HG02571 (cell line): ENCODE measurements at regions not wholly inside any gene's neighbourhood (a gene's known extent, or its start where the extent isn't known, plus 50 kb on each side); places are given as distances from the start of the nearest gene placed in this dataset.

Experiments used
- ATAC-seq: cut with Tn5 transposase; IDR thresholded peaks from one replicate; pipeline ENCODE4 v1.9.1; 2021; ENCODE audit warnings: mild to moderate bottlenecking, moderate library complexity; ENCODE audit not compliant: unreplicated experiment

DNA sequence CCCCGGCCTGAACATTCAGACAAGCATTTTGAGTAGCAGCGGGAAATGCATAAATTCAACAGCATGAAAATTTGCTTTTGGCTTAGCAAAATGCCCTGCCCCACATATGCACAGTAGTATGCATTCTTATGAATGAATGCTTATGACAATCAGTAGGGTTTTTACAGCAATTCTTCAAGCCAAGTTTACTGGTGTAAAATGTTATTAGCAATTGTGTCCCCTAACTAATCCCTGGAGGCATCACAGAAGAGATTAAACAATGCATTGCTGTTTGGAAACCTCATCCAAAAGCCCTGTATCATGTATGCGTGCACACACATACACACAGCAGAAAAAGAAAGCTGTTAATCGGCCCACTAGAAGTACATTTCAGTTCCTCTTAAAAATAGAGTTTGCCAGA lies 406.5 kb downstream of the LRIG3 start:
- ATAC-seq: no peak

DNA sequence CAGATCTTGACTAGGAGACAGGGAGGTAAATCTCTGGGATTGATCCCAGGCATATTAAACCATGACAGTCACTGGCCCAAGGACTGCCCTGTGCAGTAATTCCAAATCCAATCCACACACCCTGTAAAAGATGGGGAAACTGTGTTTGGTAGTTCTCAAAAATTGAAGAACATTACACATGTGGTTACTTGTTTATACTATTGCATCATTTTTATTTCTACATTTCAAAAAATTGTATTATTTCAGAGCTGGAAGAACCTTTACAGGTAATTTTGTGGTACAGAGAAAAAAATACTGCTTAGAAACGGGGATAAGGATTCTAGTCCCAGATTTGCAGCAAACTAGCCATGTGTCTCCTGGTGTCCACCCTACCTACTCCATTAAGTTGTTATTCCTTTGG lies 400.5 kb downstream of the LRIG3 start:
- no peak for ATAC-seq

DNA sequence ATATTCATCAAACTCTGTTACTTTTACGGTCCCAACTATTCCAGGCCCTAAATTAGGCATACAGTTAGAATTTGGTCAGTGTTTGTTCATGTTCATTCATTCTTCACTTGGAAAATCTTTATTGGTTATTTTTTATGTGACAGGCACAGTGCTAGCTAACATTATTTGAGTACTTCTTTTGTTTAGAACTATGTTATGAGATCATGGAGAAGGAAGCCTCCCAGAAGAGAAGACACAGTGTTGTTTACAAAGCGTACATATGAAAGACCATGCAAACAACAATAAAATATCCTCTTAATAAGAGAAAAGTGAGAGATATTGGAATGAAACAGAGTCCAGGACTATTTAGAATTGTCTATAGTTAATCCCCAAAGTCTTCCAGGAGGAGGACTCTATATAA lies 399.2 kb downstream of the LRIG3 start:
- ATAC-seq: no peak

DNA sequence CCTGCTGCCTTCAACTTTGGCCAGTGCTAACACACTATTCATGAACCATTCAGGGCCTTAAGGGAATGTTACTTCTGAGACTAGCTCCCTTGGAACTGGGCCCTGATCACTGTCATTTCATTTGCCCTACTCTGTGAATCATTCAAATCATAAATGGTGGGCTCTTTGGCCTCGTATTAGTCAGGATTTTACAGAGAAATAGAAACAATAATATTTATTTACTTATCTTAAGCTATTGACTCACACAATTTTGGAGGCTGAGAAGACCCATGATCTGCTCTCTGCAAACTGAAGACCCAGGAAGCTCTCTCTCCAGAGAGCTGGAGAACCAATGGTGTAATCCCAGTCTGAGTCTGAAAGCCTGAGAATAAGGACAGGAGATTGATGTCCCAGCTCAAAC lies 398.5 kb downstream of the LRIG3 start:
- ATAC-seq: no peak

DNA sequence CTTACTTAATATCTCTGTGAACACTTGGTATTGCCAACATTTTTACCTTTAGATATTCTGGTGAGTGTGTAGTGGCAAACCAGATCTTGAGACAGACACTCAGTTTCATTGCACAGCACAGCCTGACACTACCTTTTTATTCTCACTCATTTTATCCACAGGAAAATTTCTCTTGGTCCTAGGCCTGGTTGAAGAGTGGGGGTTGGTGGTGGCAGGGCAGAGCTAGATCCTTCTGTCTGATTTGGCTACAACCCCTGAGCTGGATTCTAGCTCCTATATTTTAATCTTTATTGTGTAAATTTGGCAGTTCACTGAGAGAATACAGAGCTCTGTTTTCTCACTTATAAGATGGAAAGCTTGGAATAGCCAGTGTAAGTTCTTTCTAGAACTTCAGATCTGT lies 396.9 kb downstream of the LRIG3 start:
- no peak for ATAC-seq

DNA sequence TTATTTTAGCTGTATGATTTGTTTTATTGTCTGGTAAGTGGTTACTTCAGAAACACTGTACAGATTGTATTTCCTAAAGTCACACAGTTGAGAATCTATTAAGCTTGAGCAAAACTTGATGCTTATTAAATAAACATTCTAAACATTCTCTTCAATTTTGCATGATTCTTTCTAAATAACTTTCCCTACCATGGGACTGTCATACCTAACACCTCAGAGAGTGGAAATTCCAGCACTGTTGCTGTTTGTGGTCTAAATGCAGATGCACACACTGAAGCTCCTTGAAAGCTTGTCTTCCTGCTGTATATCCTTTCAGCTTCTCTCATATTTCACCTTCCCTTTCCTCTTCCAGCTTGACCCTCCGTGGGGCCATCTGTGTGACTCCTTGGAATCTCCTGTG lies 392.0 kb downstream of the LRIG3 start:
- ATAC-seq: no peak

DNA sequence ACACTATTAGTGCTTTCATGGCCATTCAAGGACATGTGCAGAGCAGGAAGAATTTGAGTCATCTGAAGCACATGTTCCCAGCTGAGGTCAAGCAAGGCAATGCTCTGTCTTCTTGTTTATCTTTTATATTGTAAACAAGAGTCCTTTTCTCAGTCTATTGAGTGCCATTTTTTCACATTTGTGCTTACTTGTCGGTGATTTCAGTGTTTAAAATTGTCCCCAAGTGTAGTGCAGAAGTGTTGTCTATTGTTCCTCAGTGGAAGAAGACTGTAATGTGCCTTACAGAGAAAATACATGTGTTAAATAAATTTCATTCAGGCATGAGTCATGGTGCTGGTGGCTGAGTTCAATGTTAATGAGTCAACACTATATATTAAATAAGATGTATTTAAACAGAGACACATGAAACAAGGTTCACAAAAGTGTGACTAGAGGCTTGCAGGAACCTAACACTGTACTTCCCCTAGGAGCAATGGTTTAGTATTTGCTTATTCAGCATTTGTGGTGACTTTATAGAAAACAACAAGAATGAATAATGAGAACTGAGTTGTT lies 391.1 kb downstream of the LRIG3 start:
- ATAC-seq: no peak

DNA sequence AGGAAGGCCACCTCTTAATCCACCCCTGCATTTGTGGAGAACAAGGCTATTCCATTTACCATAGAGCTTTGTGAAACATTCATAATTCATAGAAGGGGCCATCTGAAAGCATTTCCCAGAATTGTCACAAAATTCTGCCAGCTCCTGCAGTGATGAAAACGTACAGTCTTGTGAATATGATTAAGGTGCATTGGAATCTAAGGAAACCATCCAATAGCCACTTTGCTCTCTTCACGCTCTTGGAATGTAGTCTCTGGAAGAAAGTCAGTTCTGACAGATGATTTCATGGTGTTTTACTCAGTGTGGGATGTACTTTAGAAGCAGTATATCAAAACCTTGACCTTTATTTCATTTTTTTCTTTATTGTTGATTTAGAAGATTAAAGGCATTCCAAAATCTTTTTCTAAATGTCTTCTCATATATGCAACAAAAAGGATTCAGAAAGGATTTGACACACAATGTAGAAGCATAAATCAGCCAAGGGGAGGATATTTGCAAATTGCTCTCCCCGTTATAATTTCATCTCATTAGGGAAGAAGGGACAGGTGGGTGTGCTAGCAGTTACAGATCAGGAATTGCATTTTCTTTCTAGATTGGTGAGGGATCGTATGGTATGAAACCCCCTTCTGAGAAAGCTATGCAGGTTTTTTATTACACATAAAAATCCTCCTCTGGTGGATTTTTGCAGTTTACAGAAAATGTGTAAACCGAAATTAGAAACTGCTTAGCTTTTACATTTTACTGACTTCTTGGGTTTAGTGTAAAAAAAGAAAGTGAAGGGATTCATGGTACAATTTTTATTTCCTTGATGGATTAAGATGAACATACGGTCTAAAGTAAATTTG lies 390.2 kb downstream of the LRIG3 start:
- no peak for ATAC-seq

DNA sequence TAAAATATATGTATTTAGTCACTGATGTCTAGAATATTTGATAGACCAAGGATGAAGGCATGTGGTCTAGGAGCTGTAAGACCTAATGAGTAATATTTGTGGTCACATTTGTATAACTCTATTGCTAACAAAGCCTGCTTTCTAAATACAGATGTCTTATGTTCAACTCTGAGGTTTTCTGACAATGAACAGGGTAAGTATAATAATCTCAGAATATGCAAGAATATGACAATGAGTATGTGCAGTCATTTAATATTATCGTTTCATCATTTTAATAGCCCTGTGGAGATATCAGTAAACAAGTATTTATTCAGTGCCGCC lies 389.6 kb downstream of the LRIG3 start:
- ATAC-seq: no peak

DNA sequence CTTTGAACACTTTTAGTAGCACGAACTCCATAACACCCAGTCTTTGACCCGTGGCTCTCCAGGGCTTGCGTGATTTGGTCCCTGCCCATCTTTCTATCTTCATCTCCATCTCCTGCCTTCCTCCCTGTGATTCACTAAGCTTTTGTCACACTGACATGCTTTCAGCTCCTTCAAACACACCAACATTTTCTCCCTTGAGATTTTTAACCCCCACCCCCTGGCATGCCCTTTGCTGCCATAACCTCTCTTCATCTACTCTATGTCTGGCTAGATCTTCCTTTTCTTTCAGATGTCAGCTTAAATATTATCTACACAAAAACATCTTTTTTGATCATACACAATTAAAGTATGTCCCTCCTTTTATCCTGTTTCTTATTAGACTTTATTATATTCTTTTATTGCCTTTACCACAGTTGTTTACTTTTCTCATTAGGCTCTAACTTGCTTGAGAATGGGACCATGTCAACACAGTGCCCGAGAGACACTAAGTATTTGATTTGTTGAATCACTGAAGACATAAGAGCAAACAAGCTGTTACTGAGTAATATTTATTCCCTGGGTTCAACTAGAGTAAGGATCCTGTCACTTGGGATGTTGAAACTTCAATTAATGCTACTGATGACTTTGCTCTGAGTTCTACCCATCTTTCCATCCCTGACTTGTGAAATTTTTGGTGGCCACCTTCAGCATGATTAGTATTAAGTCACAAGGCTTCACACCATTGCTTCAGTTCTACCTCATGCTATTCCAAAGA lies 387.3 kb downstream of the LRIG3 start:
- ATAC-seq: no peak

DNA sequence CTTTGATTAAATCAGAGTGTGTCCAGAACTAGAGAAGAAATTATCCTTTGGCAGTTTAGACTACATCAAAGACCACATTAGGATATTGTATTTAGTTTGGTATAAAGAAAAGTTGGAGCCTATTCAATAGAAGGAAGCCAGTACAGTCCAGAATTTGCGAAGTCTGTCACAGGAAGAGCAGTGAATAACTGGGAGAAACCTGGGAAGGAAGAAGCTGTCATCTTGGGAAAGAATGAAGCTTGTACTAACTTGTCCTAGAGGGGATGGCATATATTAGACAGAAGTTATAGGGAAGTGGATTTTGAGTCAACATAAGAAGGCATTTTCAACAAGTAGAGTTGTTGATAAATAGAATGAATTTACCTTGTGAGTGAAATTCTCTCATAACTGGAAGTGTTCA lies 386.7 kb downstream of the LRIG3 start:
- no peak for ATAC-seq

DNA sequence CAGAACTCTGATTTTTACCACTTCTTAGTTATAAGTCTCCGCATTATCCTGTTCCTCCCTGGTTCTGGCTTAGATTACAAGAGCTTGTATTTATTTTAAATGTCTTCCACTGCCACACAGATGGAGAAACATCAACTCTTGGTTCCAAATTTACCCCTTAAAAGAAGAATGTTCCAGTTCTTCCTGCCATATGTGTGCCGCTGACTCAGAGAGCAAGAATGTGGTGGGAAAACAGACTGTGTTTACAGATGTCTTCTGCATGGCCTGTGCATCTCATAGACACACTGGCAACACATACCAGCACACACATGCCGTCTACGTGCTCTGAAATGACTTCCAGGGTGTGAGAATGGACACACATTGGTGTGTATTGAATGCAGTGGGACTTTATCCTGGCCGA lies 383.0 kb downstream of the LRIG3 start:
- ATAC-seq: no peak

DNA sequence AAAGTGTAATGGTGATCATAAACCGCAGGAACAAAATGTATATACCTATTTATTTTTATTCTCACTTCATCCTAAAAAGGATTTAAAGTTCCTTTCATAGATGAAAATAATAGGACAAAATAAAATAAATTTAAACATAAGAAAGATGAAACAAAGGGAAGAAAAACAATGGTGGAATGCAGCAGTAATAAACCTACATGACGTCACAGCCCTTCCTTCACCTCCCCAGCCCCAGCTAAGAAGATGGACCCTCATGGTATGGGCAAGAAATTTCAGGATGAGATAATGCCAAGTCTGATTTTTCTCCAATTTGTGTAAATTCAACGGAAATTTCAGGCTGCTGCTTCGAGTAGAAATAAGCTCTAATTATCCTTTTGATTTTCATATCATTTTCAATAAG lies 381.0 kb downstream of the LRIG3 start:
- no peak for ATAC-seq

DNA sequence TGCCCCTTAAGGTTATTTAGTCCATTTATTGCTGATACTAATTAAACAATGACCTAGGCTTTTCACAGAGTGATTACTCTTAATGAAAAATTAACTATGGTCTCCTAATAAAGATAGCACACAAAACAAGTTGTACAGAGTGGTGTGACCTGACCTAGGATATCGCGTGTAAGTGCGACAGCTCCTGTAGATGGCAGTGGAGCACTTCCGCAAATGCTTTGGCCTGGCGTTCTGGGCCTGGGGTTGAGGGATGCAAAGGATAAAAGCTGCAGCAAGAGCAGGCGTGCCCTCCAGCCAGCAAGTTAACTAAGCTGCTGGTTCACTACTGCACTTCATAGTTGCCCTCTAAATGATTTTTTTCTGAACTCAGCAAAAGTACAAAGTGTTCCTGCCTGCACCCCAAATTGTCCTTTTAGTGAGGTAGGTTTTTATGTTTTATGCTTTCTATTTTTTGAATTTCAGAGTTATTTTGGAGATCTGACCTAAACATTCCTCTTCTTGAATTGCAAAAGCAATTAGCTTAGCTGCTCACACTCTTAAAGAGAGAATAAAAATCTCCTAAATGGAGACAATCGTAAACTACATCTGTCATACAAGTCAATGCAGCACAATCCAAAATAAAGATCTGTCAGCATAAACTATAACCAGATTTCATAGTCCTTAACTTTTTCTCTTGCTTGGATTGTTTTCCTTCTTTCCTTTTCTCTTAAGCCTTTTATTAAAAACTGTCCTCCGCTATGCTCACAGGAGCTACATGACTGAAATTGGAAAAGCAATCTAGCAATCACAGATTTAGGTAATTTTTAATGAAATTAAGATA lies 379.6 kb downstream of the LRIG3 start:
- ATAC-seq: no peak

DNA sequence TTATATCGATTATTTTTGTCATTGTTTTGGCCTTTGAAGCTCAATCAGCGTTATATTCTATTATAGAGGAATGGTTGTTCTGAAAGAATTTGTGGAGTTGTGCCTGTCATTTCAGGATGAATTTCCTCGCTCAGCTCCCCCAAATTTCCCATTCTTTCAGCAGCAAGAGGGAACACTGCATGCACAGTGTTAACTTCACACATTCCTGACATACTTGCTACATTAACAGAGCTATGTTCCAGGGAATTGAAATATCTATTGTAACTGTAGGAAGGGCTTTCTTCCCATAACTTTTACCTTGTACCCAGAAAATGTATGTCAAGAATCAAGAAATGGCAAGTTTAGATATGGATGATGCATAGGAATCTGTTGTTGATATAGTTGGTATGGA lies 379.0 kb downstream of the LRIG3 start:
- no peak for ATAC-seq

DNA sequence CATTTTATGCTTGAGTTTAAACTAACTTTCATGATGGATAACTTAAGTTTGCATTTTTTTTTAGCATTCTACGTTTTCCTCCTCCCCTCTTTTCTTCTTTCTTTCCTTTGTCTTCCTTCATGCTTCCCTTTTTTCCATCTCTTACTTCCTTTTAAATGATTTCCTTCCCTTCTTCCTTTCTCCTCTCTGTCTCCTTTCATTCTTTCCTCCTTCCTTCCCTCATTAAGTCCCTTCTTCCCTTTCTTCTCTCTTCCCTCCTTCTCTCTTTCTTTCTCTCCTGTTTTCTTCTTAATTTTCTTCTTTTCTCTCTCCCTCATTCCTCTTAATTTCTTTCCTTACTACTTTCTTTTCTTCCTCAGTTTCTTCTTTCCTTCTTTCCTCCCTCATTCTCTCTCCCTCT lies 376.0 kb downstream of the LRIG3 start:
- ATAC-seq: no peak

DNA sequence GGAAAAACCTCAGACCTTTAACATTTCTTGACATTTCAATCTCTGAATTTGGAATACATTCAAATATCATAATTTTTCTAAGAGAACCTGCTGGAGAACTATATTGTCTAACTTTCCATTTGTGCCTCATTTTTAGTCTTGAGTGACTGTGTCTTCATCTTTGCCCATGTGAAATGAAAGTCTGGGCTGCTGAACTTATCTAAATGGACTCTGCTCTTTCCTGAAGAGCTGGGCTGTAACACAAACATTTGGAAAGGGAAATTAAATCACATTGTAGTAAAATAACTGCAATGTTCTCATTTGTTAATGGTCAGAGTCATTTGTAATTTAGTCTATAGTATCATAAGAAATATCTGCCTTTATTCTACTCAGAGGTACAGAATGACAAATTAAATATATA lies 373.1 kb downstream of the LRIG3 start:
- ATAC-seq: no peak

DNA sequence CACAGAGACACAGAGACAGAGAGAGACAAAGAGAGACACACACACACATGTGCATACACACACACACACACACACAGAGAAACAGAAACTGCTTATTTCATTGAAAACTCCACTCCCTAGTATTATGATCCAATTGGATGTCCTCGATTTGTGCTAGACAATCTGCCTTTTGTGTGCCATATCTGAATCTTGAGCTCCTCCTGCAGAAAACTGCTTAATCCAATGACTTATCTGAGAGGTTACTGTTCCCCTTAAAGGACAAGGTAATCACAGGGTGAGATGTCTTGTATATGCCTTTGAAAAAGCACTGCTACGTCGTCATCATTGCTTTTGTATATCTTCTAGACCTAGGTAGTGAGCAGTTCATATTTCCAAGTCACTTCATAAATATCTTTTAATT lies 371.5 kb downstream of the LRIG3 start:
- ATAC-seq: no peak

DNA sequence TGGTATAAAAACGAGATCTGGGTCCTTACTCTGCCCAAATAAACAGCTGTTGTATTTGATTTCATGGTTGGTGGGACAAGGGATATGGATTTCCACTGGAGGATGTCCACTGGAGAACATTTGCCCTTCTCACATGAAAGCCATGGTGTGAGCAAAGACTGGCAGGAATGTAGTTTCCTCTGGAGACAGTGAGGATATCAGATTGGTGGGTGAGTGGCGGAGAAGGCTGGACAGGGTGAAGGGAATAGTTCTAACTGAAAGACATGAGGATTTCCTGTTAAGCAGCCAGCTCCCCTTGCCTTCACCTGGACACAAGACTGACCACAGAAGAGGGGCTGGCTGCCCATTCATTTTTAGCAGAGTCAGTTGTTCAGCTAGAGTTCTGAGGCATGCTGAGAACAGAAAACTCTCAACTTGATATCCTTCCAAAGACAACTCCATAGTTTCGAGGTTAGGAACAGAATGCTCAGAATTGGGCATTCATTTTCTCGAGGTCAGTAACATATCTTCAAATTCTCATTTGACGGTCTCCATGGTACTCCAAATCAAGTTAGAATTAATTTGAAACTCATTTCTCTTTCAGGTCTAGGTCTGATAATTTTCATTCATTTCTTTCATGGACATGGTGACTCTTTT lies 365.7 kb downstream of the LRIG3 start:
- ATAC-seq: no peak

DNA sequence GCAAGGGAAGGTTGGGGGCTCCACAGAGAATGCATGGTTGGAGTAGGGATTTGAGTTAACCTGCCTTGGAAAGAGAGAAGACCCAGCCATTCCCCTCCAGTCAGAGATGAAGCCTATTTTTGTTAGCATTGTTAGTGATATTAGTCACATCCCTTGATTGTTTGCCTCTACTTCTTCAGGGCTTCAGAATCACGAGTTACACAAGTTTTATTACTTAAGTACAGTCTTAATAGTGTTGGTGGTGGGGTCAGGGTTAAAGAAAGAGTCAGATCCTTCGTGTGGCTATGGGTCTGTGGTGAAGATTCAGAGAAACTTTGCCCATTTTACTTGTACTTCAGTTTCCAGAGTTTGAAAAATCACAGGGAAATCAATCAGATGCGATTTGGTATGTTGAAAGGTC lies 363.1 kb downstream of the LRIG3 start:
- no peak for ATAC-seq

DNA sequence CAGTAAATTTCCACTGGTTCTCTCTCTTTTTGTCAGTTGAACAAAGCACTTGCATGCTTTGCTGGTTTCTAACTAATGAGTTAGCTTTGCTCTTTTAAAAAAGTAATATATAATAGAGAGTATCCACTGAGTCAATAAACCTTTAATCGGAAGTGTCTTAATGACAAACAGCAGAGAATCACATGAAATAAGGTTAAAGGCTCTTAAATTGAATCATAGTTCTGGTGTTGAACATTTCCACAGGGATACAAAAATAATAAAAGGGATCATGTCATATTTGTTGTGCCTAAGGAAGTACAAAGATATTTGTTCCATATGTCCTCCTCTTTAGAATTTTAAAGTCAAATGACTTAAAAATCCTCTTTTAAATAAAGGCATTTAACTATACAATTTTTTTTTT lies 362.6 kb downstream of the LRIG3 start:
- ATAC-seq: no peak
